WTC11 (cell line): ENCODE measurements at regions not wholly inside any gene's neighbourhood (a gene's known extent, or its start where the extent isn't known, plus 50 kb on each side); places are given as distances from the start of the nearest gene placed in this dataset.

ENCODE experiments used
- ATAC-seq: fragments of 200-7000 bp; cut with Tn5 transposase; 2 replicates; pipeline ENCODE4 v1.10.0; 2021; ENCODE audit warnings: mild to moderate bottlenecking, moderate library complexity
- CTCF ChIA-PET: fragments of 300-600 bp; sonication (Branson Sonifier 250); formaldehyde crosslinking; loops from one replicate; lab custom pipeline; 2021; ENCODE audit warnings: antibody characterized with exemption; lab: Charles Lee
- POLR2A ChIA-PET: fragments of 350-600 bp; sonication (Branson Sonifier 250); formaldehyde crosslinking; loops from one replicate; lab custom pipeline; 2021; ENCODE audit warnings: antibody characterized with exemption; lab: Charles Lee
- DNase-seq: peaks from one replicate; pipeline ENCODE4 v3.0.0; 2021; ENCODE audit warnings: low spot score
- H3K27ac Mint-ChIP-seq: 2 replicates; pipeline ENCODE4 v1.8.0; 2021; ENCODE audit warnings: mixed read lengths
- H3K27me3 Mint-ChIP-seq: 2 replicates; pipeline ENCODE4 v1.8.0; 2021; ENCODE audit warnings: low read depth, mild to moderate bottlenecking, moderate library complexity, mixed read lengths
- H3K36me3 Mint-ChIP-seq: 2 replicates; pipeline ENCODE4 v1.8.0; 2021; ENCODE audit warnings: mixed read lengths
- H3K4me1 Mint-ChIP-seq: 2 replicates; pipeline ENCODE4 v1.8.0; 2022; ENCODE audit warnings: mixed read lengths
- H3K4me3 Mint-ChIP-seq: 2 replicates; pipeline ENCODE4 v1.8.0; 2021; ENCODE audit warnings: mild to moderate bottlenecking, moderate library complexity, mixed read lengths
- H3K9me3 Mint-ChIP-seq: 2 replicates; pipeline ENCODE4 v1.8.0; 2021; ENCODE audit warnings: mixed read lengths
- ATF1 ChIP-seq: sonication (generic); formaldehyde crosslinking; IDR thresholded peaks from 2 replicates; pipeline ENCODE4 v1.8.1; 2023; ENCODE audit warnings: mild to moderate bottlenecking, moderate library complexity, missing genetic modification reagents
- ETV6 ChIP-seq: sonication (generic); formaldehyde crosslinking; IDR thresholded peaks from 2 replicates; pipeline ENCODE4 v1.8.1; 2022; ENCODE audit warnings: mild to moderate bottlenecking, missing genetic modification reagents
- FOXJ3 ChIP-seq: sonication (generic); formaldehyde crosslinking; IDR thresholded peaks from 2 replicates; pipeline ENCODE4 v1.9.0; 2021; ENCODE audit warnings: missing genetic modification reagents, mild to moderate bottlenecking, borderline replicate concordance
- IRF2 ChIP-seq: sonication (generic); formaldehyde crosslinking; IDR thresholded peaks from 2 replicates; pipeline ENCODE4 v1.8.0; 2022; ENCODE audit warnings: low read depth, missing genetic modification reagents, borderline replicate concordance
- OVOL2 ChIP-seq: fragments of 250-450 bp; sonication (Bioruptor Pico); IDR thresholded peaks from 2 replicates; pipeline ENCODE4 v1.9.0; 2021; ENCODE audit warnings: mild to moderate bottlenecking, borderline replicate concordance
- TP53 ChIP-seq: sonication (generic); formaldehyde crosslinking; IDR thresholded peaks from 2 replicates; pipeline ENCODE4 v1.8.1; 2023; ENCODE audit warnings: mild to moderate bottlenecking, missing genetic modification reagents
- ZNF121 ChIP-seq: sonication (generic); formaldehyde crosslinking; IDR thresholded peaks from 2 replicates; pipeline ENCODE4 v1.8.0; 2023; ENCODE audit warnings: missing genetic modification reagents
- ZNF219 ChIP-seq: sonication (generic); formaldehyde crosslinking; IDR thresholded peaks from 2 replicates; pipeline ENCODE4 v1.8.0; 2023; ENCODE audit warnings: missing genetic modification reagents, mild to moderate bottlenecking, borderline replicate concordance
- ZNF423 ChIP-seq: fragments of 250-450 bp; sonication (Bioruptor Pico); IDR thresholded peaks from 2 replicates; pipeline ENCODE4 v2.1.2; 2022; ENCODE audit warnings: mild to moderate bottlenecking, moderate library complexity
- TF ChIP-seq, protein P1 (sequence below): sonication (generic); formaldehyde crosslinking; IDR thresholded peaks from 2 replicates; pipeline ENCODE4 v1.8.1; 2022; ENCODE audit warnings: low read depth, missing genetic modification reagents, borderline replicate concordance
- TF ChIP-seq, protein P2 (sequence below): sonication (generic); formaldehyde crosslinking; IDR thresholded peaks from 2 replicates; pipeline ENCODE4 v1.8.1; 2023; ENCODE audit warnings: mild to moderate bottlenecking, missing genetic modification reagents, moderate library complexity
- TF ChIP-seq, protein P3 (sequence below): sonication (generic); formaldehyde crosslinking; IDR thresholded peaks from 2 replicates; pipeline ENCODE4 v1.8.1; 2023; ENCODE audit warnings: mild to moderate bottlenecking, moderate library complexity, missing genetic modification reagents
- TF ChIP-seq, protein P4 (sequence below): sonication (generic); formaldehyde crosslinking; IDR thresholded peaks from 2 replicates; pipeline ENCODE4 v1.8.0; 2022; ENCODE audit warnings: mild to moderate bottlenecking, missing genetic modification reagents
- TF ChIP-seq, protein P5 (sequence below): sonication (generic); formaldehyde crosslinking; conservative IDR thresholded peaks from 2 replicates; pipeline ENCODE4 v1.8.1; 2022; ENCODE audit warnings: mild to moderate bottlenecking, missing genetic modification reagents
- TF ChIP-seq, protein P6 (sequence below): sonication (generic); formaldehyde crosslinking; IDR thresholded peaks from 2 replicates; pipeline ENCODE4 v1.8.1; 2022; ENCODE audit warnings: missing genetic modification reagents, borderline replicate concordance
- TF ChIP-seq, protein P7 (sequence below): sonication (generic); formaldehyde crosslinking; IDR thresholded peaks from 2 replicates; pipeline ENCODE4 v1.8.0; 2022; ENCODE audit warnings: mild to moderate bottlenecking, missing genetic modification reagents
- TF ChIP-seq, protein P8 (sequence below): sonication (generic); formaldehyde crosslinking; IDR thresholded peaks from 2 replicates; pipeline ENCODE4 v1.8.0; 2022; ENCODE audit warnings: mild to moderate bottlenecking, missing genetic modification reagents
- TF ChIP-seq, protein P9 (sequence below): sonication (generic); formaldehyde crosslinking; IDR thresholded peaks from 2 replicates; pipeline ENCODE4 v1.8.0; 2022; ENCODE audit warnings: mild to moderate bottlenecking, missing genetic modification reagents
- TF ChIP-seq, protein P10 (sequence below): sonication (generic); formaldehyde crosslinking; IDR thresholded peaks from 2 replicates; pipeline ENCODE4 v1.8.1; 2022; ENCODE audit warnings: low read depth, mild to moderate bottlenecking, moderate library complexity, missing genetic modification reagents, borderline replicate concordance
- TF ChIP-seq, protein P11 (sequence below): sonication (generic); formaldehyde crosslinking; IDR thresholded peaks from 2 replicates; pipeline ENCODE4 v1.8.1; 2023; ENCODE audit warnings: mild to moderate bottlenecking, missing genetic modification reagents

DNA sequence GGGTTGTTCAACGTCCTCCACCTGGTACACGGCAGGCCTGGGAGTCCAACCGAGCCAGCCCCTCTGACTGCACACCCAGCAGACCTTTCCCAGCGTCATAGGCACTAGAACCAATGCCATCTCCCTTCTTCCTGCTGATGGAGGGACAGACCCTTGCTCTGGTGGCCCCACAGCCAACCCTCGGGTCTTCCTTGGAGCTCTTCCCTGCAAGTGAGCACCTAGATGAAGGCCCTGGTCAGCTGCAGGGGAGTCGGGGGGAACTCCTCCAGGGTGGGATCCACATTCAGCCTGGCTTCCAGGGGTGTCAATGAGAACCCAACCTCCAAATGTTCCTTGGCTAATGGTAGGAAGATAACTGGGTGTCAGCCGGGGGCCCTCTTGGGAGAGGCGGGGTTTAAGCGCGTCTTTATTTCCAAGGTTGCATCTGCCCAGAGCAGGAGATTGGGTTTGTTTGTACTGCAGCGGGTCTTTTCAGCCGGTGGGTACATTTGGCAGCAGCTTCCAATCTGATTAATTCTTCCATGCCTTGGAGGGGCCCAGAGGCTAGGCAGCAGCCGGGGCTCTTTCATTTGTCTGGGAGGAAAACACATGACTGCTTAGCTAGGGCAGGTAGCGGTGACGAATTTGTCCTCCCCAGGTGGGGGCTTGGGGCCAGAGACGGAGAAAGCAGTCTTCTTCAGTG is 56.0 kb upstream of the SHISAL1 start:
- TF ChIP-seq TP53 (CRISPR knock-in tag) (no peak), ZNF219 (CRISPR knock-in tag) (no peak), ETV6 (CRISPR knock-in tag) (no peak), IRF2 (CRISPR knock-in tag) (no peak), ZNF423 (CRISPR knock-in tag) (no peak), ZNF121 (CRISPR knock-in tag) (no peak), FOXJ3 (CRISPR knock-in tag) (no peak), ATF1 (CRISPR knock-in tag) (no peak), OVOL2 (CRISPR knock-in tag) (no peak)
- TF ChIP-seq, protein P1, sequence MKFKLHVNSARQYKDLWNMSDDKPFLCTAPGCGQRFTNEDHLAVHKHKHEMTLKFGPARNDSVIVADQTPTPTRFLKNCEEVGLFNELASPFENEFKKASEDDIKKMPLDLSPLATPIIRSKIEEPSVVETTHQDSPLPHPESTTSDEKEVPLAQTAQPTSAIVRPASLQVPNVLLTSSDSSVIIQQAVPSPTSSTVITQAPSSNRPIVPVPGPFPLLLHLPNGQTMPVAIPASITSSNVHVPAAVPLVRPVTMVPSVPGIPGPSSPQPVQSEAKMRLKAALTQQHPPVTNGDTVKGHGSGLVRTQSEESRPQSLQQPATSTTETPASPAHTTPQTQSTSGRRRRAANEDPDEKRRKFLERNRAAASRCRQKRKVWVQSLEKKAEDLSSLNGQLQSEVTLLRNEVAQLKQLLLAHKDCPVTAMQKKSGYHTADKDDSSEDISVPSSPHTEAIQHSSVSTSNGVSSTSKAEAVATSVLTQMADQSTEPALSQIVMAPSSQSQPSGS (CRISPR knock-in tag) = no peak
- TF ChIP-seq, protein P2, sequence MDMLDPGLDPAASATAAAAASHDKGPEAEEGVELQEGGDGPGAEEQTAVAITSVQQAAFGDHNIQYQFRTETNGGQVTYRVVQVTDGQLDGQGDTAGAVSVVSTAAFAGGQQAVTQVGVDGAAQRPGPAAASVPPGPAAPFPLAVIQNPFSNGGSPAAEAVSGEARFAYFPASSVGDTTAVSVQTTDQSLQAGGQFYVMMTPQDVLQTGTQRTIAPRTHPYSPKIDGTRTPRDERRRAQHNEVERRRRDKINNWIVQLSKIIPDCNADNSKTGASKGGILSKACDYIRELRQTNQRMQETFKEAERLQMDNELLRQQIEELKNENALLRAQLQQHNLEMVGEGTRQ (CRISPR knock-in tag) = no peak
- TF ChIP-seq, protein P3, sequence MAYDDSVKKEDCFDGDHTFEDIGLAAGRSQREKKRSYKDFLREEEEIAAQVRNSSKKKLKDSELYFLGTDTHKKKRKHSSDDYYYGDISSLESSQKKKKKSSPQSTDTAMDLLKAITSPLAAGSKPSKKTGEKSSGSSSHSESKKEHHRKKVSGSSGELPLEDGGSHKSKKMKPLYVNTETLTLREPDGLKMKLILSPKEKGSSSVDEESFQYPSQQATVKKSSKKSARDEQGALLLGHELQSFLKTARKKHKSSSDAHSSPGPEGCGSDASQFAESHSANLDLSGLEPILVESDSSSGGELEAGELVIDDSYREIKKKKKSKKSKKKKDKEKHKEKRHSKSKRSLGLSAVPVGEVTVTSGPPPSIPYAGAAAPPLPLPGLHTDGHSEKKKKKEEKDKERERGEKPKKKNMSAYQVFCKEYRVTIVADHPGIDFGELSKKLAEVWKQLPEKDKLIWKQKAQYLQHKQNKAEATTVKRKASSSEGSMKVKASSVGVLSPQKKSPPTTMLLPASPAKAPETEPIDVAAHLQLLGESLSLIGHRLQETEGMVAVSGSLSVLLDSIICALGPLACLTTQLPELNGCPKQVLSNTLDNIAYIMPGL (CRISPR knock-in tag) = no peak
- TF ChIP-seq, protein P4, sequence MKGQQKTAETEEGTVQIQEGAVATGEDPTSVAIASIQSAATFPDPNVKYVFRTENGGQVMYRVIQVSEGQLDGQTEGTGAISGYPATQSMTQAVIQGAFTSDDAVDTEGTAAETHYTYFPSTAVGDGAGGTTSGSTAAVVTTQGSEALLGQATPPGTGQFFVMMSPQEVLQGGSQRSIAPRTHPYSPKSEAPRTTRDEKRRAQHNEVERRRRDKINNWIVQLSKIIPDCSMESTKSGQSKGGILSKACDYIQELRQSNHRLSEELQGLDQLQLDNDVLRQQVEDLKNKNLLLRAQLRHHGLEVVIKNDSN (CRISPR knock-in tag) = no peak
- TF ChIP-seq, protein P5, sequence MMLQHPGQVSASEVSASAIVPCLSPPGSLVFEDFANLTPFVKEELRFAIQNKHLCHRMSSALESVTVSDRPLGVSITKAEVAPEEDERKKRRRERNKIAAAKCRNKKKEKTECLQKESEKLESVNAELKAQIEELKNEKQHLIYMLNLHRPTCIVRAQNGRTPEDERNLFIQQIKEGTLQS = no peak
- TF ChIP-seq, protein P6, sequence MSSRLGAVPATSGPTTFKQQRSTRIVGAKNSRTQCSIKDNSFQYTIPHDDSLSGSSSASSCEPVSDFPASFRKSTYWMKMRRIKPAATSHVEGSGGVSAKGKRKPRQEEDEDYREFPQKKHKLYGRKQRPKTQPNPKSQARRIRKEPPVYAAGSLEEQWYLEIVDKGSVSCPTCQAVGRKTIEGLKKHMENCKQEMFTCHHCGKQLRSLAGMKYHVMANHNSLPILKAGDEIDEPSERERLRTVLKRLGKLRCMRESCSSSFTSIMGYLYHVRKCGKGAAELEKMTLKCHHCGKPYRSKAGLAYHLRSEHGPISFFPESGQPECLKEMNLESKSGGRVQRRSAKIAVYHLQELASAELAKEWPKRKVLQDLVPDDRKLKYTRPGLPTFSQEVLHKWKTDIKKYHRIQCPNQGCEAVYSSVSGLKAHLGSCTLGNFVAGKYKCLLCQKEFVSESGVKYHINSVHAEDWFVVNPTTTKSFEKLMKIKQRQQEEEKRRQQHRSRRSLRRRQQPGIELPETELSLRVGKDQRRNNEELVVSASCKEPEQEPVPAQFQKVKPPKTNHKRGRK (CRISPR knock-in tag) = no peak
- TF ChIP-seq, protein P7, sequence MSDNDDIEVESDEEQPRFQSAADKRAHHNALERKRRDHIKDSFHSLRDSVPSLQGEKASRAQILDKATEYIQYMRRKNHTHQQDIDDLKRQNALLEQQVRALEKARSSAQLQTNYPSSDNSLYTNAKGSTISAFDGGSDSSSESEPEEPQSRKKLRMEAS = no peak
- TF ChIP-seq, protein P8, sequence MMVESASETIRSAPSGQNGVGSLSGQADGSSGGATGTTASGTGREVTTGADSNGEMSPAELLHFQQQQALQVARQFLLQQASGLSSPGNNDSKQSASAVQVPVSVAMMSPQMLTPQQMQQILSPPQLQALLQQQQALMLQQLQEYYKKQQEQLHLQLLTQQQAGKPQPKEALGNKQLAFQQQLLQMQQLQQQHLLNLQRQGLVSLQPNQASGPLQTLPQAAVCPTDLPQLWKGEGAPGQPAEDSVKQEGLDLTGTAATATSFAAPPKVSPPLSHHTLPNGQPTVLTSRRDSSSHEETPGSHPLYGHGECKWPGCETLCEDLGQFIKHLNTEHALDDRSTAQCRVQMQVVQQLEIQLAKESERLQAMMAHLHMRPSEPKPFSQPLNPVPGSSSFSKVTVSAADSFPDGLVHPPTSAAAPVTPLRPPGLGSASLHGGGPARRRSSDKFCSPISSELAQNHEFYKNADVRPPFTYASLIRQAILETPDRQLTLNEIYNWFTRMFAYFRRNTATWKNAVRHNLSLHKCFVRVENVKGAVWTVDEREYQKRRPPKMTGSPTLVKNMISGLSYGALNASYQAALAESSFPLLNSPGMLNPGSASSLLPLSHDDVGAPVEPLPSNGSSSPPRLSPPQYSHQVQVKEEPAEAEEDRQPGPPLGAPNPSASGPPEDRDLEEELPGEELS = no peak
- TF ChIP-seq, protein P9, sequence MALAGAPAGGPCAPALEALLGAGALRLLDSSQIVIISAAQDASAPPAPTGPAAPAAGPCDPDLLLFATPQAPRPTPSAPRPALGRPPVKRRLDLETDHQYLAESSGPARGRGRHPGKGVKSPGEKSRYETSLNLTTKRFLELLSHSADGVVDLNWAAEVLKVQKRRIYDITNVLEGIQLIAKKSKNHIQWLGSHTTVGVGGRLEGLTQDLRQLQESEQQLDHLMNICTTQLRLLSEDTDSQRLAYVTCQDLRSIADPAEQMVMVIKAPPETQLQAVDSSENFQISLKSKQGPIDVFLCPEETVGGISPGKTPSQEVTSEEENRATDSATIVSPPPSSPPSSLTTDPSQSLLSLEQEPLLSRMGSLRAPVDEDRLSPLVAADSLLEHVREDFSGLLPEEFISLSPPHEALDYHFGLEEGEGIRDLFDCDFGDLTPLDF (CRISPR knock-in tag) = no peak
- TF ChIP-seq, protein P10, sequence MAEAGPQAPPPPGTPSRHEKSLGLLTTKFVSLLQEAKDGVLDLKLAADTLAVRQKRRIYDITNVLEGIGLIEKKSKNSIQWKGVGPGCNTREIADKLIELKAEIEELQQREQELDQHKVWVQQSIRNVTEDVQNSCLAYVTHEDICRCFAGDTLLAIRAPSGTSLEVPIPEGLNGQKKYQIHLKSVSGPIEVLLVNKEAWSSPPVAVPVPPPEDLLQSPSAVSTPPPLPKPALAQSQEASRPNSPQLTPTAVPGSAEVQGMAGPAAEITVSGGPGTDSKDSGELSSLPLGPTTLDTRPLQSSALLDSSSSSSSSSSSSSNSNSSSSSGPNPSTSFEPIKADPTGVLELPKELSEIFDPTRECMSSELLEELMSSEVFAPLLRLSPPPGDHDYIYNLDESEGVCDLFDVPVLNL (CRISPR knock-in tag) = no peak
- TF ChIP-seq, protein P11, sequence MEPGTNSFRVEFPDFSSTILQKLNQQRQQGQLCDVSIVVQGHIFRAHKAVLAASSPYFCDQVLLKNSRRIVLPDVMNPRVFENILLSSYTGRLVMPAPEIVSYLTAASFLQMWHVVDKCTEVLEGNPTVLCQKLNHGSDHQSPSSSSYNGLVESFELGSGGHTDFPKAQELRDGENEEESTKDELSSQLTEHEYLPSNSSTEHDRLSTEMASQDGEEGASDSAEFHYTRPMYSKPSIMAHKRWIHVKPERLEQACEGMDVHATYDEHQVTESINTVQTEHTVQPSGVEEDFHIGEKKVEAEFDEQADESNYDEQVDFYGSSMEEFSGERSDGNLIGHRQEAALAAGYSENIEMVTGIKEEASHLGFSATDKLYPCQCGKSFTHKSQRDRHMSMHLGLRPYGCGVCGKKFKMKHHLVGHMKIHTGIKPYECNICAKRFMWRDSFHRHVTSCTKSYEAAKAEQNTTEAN = no peak
- H3K4me1 Mint-ChIP-seq = no peaks in the 10 kb centered on the region
- no peak overlapping the region for H3K4me3 Mint-ChIP-seq
- POLR2A ChIA-PET = no interaction called here
- no peak overlapping the region for H3K27ac Mint-ChIP-seq
- CTCF ChIA-PET = interaction anchor here (0.8 to 2.7 kb wide), 24 partner anchors 8 to 375 kb away, joined by 3 to 20 read pairs (median 4); no protein-coding TSS in a partner anchor
- no peaks in the 10 kb centered on the region for H3K36me3 Mint-ChIP-seq
- no peak for ATAC-seq
- DNase-seq = no peak
- H3K9me3 Mint-ChIP-seq = no peaks in the 10 kb centered on the region
- no peaks in the 10 kb centered on the region for H3K27me3 Mint-ChIP-seq
